Inferior parietal cortex (tissue), 1 donor: ENCODE measurements at regions not wholly inside any gene's neighbourhood (a gene's known extent, or its start where the extent isn't known, plus 50 kb on each side); places are given as distances from the start of the nearest gene placed in this dataset.
"Not testable (repeated sequence)": the region's sequence is repeated elsewhere in the genome, so short reads cannot be mapped to it uniquely, and the experiment has no call there.

Experiments
- DNase-seq: peaks from one replicate; pipeline ENCODE4 v3.0.0-alpha.2; 2016; ENCODE audit errors: extremely low spot score

DNA sequence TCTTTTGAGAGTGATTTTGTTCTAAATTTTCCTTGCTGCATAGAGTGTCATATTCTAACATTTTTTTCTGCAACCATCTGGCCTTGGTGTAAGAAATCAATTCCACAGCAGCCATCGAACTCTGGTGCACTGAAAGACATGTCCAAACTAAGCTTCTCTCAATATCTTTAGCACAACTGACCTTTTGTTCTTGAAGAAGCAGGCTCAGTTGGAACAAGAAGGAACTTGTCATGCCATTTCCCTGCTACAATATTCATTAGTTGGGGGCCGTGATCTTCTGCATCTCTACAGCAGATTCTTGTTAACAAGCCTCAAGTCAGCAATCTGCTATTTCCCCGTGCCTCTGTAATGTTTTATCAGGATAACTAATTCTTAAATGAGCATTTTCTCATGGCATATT is 1305.6 kb downstream of the CDH11 start:
- DNase-seq, result peak; percentile 7

DNA sequence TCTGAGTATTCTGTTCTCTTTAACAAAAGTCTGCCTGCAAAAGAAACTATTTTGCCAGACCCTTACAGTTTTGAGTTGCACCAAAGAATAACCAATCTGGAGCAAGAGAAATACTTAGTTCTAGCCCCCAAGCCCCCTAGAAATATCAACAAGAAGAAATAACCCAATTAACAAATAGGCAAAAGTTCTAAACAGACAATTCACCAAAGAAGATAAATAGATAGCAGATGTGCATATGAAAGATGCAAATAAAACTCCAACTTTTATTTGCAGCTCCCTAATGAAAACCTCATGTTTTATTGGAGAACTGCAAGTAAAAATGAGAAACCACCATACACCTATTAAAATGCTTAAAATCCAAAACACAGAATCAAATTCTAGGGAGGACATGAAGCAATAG is 1308.0 kb downstream of the CDH11 start:
- no peak for DNase-seq

- no peak for DNase-seq
These were observed 1313.1 kb downstream of the CDH11 start for GRCh38 chr16:63808730-63809129.

DNA sequence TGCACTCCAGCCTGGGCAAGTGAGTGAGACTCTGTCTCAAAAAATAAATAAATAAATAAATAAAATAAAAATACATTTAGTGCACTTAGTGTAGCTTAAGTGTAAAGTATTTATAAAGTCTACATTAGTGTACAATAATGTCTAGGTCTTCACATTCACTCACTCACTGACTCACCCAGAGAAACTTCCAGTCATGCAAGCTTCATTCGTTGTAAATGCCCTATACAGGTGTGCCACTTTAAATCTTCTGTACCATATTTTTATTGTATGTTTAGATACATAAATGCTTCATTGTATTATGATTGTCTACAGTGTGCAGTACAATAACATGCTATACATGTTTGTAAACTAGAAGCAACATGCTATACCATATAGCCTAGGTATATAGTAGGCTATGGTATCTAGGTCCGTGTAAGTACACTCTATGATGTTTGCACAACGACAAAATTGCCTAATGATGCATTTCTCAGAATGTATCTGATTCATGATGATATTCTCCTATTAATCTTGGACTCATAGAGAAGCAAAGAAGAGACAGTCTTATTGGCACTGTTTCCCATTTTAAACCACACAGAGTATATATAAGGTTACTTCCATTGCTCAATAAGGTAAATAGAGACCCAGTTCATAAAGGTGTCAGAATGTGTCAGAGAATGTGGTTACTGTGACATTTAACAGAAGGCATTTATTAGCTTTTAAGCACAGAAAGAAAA is 1314.9 kb downstream of the CDH11 start:
- no peak for DNase-seq

DNA sequence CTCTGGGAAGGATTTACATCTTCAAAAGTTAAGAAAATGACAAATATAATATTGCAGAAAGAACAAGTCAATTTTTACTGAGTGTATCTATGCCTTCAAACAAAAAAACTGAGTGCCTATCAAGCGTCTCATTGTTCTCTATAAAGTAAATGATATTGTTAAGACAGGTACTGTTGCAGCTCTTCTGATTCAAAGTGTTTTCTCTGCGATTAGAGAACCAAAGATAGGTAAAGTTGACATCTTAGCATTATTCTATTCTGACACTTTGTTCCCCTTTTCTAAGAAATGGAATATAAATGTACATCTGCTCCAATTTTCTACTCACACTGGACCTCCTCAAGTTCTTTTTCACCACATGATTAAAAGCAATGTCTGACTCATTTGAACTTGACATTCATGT is 1317.7 kb downstream of the CDH11 start:
- DNase-seq, result no peak

GRCh38 chr16:63789603-63790002 is 1332.3 kb downstream of the CDH11 start:
- no peak for DNase-seq

DNA sequence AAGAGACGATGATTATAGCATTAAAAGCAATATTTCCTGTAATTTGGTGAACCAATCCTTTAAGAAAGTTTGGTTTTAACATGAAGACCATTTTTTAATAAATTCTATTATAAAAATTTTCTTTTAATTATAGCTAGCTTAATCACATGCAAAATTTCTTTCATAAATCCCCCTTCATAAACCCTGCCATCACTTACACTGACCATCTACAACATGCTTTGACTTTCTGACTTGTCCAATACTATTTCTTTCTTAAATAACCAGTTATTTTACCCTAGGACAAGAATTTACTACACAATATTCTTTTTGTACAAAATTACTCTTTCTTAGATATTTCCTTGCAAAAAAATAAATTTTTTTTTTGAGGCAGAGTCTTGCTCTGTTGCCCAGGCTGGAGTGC is 1334.8 kb downstream of the CDH11 start:
- DNase-seq, result no peak

GRCh38 chr16:63785170-63785569 is 1336.7 kb downstream of the CDH11 start:
- no peak for DNase-seq

GRCh38 chr16:63776437-63776836 is 1345.4 kb downstream of the CDH11 start:
- DNase-seq, result no peak

DNA sequence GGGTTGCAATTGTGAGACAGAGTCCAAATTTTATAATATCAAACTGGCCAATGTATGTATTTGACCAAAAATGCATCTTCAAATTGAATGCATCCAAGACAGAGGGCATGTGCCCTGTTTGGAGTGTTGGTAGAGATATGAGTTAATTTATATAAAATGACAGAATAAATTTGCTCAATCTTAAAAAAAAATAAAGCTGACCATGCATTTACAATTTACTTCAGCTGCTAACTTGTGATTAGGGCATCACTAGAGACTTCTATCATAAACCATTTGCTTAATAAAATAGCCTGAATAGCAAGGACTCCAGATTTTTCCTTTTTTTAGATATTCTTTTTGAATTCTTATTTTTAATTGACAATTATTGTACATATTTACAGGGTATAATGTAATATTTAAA is 1345.8 kb downstream of the CDH11 start:
- no peak for DNase-seq

GRCh38 chr16:63774302-63774701 is 1347.6 kb downstream of the CDH11 start:
- no peak for DNase-seq

- DNase-seq, result no peak
These were observed 1352.7 kb downstream of the CDH11 start for GRCh38 chr16:63769211-63769610.

DNA sequence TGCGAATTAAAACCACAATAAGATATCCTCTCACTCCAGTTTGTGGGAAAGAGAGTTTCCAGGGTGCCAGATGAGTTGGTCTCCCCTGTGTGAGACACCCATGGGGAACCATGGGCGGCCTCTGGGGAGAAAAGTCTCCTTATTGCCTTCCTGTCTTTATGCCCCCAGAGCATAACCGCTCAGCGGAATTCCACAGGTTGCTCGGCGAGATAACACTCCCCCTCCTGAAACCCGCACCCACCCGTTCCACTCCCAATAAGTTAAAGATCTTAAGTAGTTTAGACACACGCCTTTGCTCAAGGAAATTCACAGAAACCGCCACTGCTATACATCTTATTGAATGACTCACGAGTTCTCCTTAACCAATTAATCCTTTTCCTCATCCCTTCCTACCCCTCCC is 1361.6 kb downstream of the CDH11 start:
- not testable (repeated sequence) for DNase-seq

GRCh38 chr16:63752347-63752746 is 1369.5 kb downstream of the CDH11 start:
- DNase-seq, result no peak

- DNase-seq, result no peak
These were observed 1372.6 kb downstream of the CDH11 start for GRCh38 chr16:63749276-63749675.

GRCh38 chr16:63745456-63745855 is 1376.4 kb downstream of the CDH11 start:
- DNase-seq, result peak; percentile 5

- no peak for DNase-seq
These were observed 1377.6 kb downstream of the CDH11 start for GRCh38 chr16:63744077-63744874.

GRCh38 chr16:63742150-63742549 is 1379.7 kb downstream of the CDH11 start:
- no peak for DNase-seq

- DNase-seq, result no peak
These were observed 1384.2 kb downstream of the CDH11 start for GRCh38 chr16:63737633-63738032.

DNA sequence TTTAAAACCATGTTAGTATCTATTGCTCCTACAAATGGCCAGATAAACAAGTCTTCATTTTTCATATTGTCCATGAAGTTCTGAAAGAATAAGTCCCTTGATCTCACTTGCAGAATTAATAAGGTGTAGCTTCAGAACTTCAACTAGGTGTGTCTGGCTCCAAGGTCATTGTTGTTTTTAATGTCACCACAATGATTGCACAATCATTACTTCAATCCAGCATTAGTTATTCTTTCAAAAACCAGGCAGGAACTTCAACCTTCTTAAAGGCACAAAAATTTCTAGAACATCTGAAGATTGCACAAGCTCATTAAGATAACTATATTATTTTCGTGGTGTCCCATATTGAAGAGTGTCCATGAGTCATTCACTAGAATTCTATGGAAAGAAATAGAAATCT is 1386.4 kb downstream of the CDH11 start:
- DNase-seq, result no peak

DNA sequence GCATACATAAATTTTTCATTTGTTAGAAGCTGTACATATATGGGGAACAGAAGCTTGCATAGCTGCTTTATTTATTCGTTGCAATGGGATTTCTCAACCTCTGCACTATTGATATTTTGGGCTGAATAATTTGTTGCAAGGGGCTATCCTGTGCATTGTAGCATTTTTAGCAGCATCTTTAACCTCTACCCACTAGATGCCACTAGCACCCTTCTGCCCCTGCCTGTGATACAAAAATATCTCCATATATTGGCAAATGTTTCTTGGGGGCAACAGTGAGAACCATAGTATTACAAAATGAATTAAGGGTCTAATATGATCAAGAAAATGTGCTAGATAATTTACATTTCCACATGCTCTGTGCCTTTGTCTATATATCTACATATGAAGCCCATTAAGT is 1401.0 kb downstream of the CDH11 start:
- DNase-seq, result no peak

DNA sequence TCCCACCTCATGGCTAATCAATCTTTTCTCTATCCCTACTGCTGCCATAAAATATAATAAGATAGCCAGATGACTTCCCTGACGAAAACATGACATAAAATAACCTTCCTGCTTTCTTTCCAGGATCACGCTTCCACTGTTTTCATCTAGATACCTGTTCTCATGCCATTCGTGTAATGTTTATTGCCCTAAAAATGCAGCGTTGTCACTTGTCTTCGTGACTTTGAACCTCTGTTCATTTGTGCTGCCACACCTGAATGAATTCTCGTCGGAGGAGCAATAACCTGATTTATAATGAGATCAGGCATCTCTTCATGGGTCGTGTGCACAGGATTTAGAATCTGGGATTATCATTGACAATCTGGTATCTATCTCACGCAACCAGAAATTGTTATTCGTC is 1401.9 kb downstream of the CDH11 start:
- no peak for DNase-seq

DNA sequence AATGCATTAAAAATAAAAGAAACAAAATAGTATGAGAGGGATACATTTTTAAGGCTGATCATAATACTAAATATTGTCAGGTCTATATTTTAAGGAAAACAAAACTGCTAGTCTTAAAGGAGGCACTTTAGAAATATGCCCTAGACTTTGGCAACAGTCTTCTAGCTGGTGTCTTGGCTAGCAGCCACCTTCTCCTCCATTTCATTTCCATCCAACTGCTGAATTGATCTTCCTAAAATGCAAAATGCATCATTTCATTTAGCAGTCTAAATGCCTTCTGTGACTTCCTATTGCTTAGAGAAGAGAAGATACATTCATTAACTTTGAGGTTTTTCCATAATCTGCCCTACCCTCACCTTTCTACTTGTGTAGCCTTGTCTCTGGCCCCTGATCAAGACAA is 1404.1 kb downstream of the CDH11 start:
- DNase-seq, result no peak
